CD4-positive, alpha-beta memory T cell (primary cell): ENCODE measurements at regions not wholly inside any gene's neighbourhood (a gene's known extent, or its start where the extent isn't known, plus 50 kb on each side); places are given as distances from the start of the nearest gene placed in this dataset.
A peak's percentile ranks its signal among the peaks of the same experiment; 100 is the strongest.

ENCODE experiments used
- CTCF ChIA-PET: fragments of 350-600 bp; sonication (Branson Sonifier 250); formaldehyde crosslinking; loops from one replicate; lab custom pipeline; 2021; ENCODE audit warnings: inconsistent platforms; ENCODE audit not compliant: partially characterized antibody; lab: Charles Lee
- POLR2A ChIA-PET: fragments of 350-600 bp; sonication (Branson Sonifier 250); formaldehyde crosslinking; loops from one replicate; lab custom pipeline; 2021; ENCODE audit not compliant: partially characterized antibody; lab: Charles Lee
- DNase-seq, 5 donors: peaks; one replicate each; pipeline versions ENCODE4 v3.0.0 to v3.0.0-alpha.2; 2020 to 2022; ENCODE audit warnings: mixed read lengths in 1 of 5
- H3K27ac ChIP-seq: one replicate; pipeline ENCODE4 v1.7.0; 2013; ENCODE audit warnings: low read depth, low read length
- H3K27me3 ChIP-seq: 2 replicates; pipeline ENCODE4 v1.7.0; 2013; ENCODE audit warnings: mild to moderate bottlenecking, low read length, moderate library complexity; ENCODE audit not compliant: insufficient read depth
- H3K36me3 ChIP-seq: 2 replicates; pipeline ENCODE4 v1.7.0; 2013; ENCODE audit warnings: mild to moderate bottlenecking, low read length, moderate library complexity; ENCODE audit not compliant: insufficient read depth
- H3K4me1 ChIP-seq: 2 replicates; pipeline ENCODE4 v1.7.0; 2013; ENCODE audit warnings: mild to moderate bottlenecking, low read length, moderate library complexity; ENCODE audit not compliant: insufficient read depth
- H3K4me3 ChIP-seq, 2 donors: one replicate each; pipeline ENCODE4 v1.7.0; 2013; ENCODE audit warnings: low read length in 2 of 2, mild to moderate bottlenecking in 1 of 2
- H3K9me3 ChIP-seq, 2 donors: one replicate each; pipeline ENCODE4 v1.7.0; 2013; ENCODE audit warnings: low read length in 2 of 2, control low read depth in 1 of 2; ENCODE audit not compliant: control insufficient read depth in 1 of 2
- H3K27ac Mint-ChIP-seq, 7 donors: one replicate each; pipeline ENCODE4 v1.8.0; 2020 to 2021; ENCODE audit warnings: mixed read lengths in 7 of 7, mild to moderate bottlenecking in 6 of 7, inconsistent platforms in 3 of 7, moderate library complexity in 3 of 7
- H3K27me3 Mint-ChIP-seq, 2 donors: one replicate each; pipeline ENCODE4 v1.8.0; 2020 to 2021; ENCODE audit warnings: mixed read lengths in 2 of 2
- H3K36me3 Mint-ChIP-seq, 2 donors: one replicate each; pipeline ENCODE4 v1.8.0; 2020 to 2021; ENCODE audit warnings: mixed read lengths in 2 of 2, inconsistent platforms in 1 of 2, mild to moderate bottlenecking in 1 of 2
- H3K4me1 Mint-ChIP-seq, 4 donors: one replicate each; pipeline ENCODE4 v1.8.0; 2020 to 2021; ENCODE audit warnings: mixed read lengths in 4 of 4, mild to moderate bottlenecking in 1 of 4
- H3K4me3 Mint-ChIP-seq, 8 donors: one replicate each; pipeline ENCODE4 v1.8.0; 2020 to 2021; ENCODE audit warnings: mixed read lengths in 8 of 8, mild to moderate bottlenecking in 7 of 8, moderate library complexity in 6 of 8, inconsistent platforms in 3 of 8
- H3K9me3 Mint-ChIP-seq, 8 donors: one replicate each; pipeline ENCODE4 v1.8.0; 2020 to 2021; ENCODE audit warnings: mixed read lengths in 8 of 8, mild to moderate bottlenecking in 5 of 8, inconsistent platforms in 3 of 8, moderate library complexity in 1 of 8
- intact Hi-C: fragments of 100-400 bp; cut with micrococcal nuclease; formaldehyde crosslinking; loops from one replicate; pipeline ENCODE4 v1.15.1; 2023

GRCh38 chr21:32946654-32947053 is 79.1 kb upstream of the OLIG2 start:
- Histone ChIP-seq H3K4me1 (no peaks in the 10 kb centered on the region), H3K27ac (no peak overlapping the region), H3K9me3 (no peaks in the 10 kb centered on the region), H3K27me3 (peaks cover 4% of the 10 kb centered on the region), H3K36me3 (no peaks in the 10 kb centered on the region), H3K4me3 (no peak overlapping the region)
- Mint-ChIP-seq H3K27me3 (peaks cover 0 to 6% of the 10 kb centered on the region in 2 donors), H3K4me1 (no peaks in the 10 kb centered on the region), H3K9me3 (no peaks in the 10 kb centered on the region), H3K36me3 (no peaks in the 10 kb centered on the region), H3K4me3 (no peak overlapping the region), H3K27ac (peak overlapping the region in 1 of 7 donors; percentile 59)
- ChIA-PET POLR2A (no interaction called here), CTCF (interaction anchor here (1.2 to 1.6 kb wide), 4 partner anchors 26 to 250 kb away, joined by 3 to 4 read pairs (median 4); no protein-coding TSS in a partner anchor)
- DNase-seq, result no peak
- intact Hi-C loops, result no loop called here

GRCh38 chr21:32947736-32948135 is 78.0 kb upstream of the OLIG2 start:
- Histone ChIP-seq H3K27ac (no peak overlapping the region), H3K36me3 (no peaks in the 10 kb centered on the region), H3K4me1 (no peaks in the 10 kb centered on the region), H3K27me3 (peaks cover 4% of the 10 kb centered on the region), H3K4me3 (no peak overlapping the region), H3K9me3 (no peaks in the 10 kb centered on the region)
- intact Hi-C loops, result no loop called here
- no peak overlapping the region for H3K27ac Mint-ChIP-seq
- H3K4me1 Mint-ChIP-seq, result no peaks in the 10 kb centered on the region
- H3K9me3 Mint-ChIP-seq, result no peaks in the 10 kb centered on the region
- peaks cover 5 to 10% of the 10 kb centered on the region in 2 donors for H3K27me3 Mint-ChIP-seq
- DNase-seq, result no peak
- POLR2A ChIA-PET, result no interaction called here
- H3K4me3 Mint-ChIP-seq, result no peak overlapping the region
- H3K36me3 Mint-ChIP-seq, result no peaks in the 10 kb centered on the region
- CTCF ChIA-PET, result no interaction called here

DNA sequence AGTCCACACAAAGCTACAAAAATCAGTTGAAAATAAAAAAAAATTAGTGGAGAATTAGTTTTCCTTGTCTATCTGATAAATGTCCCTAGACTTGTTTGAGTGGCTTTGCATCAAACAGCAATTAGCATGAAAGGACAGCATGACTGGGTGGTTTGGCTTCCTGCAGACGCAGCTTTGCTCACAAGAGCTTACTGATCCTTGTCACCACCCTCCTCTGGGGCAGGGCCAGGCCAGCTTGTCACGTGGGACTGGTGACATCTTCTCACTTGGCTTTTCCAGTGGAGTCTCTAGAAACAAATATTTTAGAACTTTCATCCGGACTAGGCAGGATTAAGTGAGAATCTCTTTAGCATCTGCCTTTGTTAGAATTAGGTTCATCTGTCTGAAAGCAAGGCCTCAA is 76.0 kb upstream of the OLIG2 start:
- intact Hi-C loops, result no loop called here

GRCh38 chr21:32951041-32951440 is 74.7 kb upstream of the OLIG2 start:
- CTCF ChIA-PET, result interaction anchor here (1.0 kb wide), 1 partner anchor 11 kb away, joined by 3 read pairs; no protein-coding TSS in a partner anchor
- POLR2A ChIA-PET, result no interaction called here
- Histone ChIP-seq H3K9me3 (no peaks in the 10 kb centered on the region), H3K4me3 (no peak overlapping the region), H3K27ac (no peak overlapping the region), H3K27me3 (peaks cover 15% of the 10 kb centered on the region), H3K36me3 (no peaks in the 10 kb centered on the region), H3K4me1 (no peaks in the 10 kb centered on the region)
- Mint-ChIP-seq H3K4me3 (no peak overlapping the region), H3K9me3 (no peaks in the 10 kb centered on the region), H3K36me3 (no peaks in the 10 kb centered on the region), H3K4me1 (no peaks in the 10 kb centered on the region), H3K27me3 (peaks cover 20 to 26% of the 10 kb centered on the region in 2 donors), H3K27ac (no peak overlapping the region)
- intact Hi-C loops, result no loop called here
- no peak for DNase-seq

More for the DNA sequence above, 76.0 kb upstream of the OLIG2 start:
- Histone ChIP-seq H3K9me3 (no peaks in the 10 kb centered on the region), H3K27me3 (peaks cover 7% of the 10 kb centered on the region), H3K36me3 (no peaks in the 10 kb centered on the region), H3K4me3 (no peak overlapping the region), H3K4me1 (no peaks in the 10 kb centered on the region), H3K27ac (no peak overlapping the region)
- ChIA-PET POLR2A (no interaction called here), CTCF (interaction anchor here (1.3 to 2.0 kb wide), 3 partner anchors 10 to 412 kb away, joined by 3 to 20 read pairs (median 5); no protein-coding TSS in a partner anchor)
- DNase-seq, result no peak
- Mint-ChIP-seq H3K4me3 (no peak overlapping the region), H3K36me3 (no peaks in the 10 kb centered on the region), H3K4me1 (no peaks in the 10 kb centered on the region), H3K9me3 (no peaks in the 10 kb centered on the region), H3K27ac (peak overlapping the region in 1 of 7 donors; percentile 4), H3K27me3 (peaks cover 15 to 20% of the 10 kb centered on the region in 2 donors)

DNA sequence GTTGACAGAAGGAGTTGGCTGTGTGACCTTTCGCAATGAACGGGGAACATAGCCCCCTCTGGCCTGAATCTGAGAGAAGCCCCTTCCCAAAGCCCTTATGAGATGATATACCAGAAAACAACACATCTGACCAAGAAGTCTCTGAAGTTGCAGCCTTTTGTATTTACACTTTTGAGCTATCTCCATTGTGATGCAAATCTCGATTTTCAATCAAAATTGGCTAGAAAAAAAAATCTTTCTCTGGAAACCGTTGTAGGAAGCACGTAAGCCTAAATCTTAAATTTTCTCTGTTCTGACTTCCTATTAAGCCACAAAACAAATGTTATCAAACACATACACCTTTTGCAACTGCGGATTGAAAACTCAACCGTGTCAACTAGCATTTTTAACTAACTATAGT is 71.4 kb upstream of the OLIG2 start:
- no peaks in the 10 kb centered on the region for H3K9me3 ChIP-seq
- H3K4me3 Mint-ChIP-seq, result no peak overlapping the region
- no peak overlapping the region for H3K27ac ChIP-seq
- H3K4me1 ChIP-seq, result no peaks in the 10 kb centered on the region
- peaks cover 32 to 33% of the 10 kb centered on the region in 2 donors for H3K27me3 Mint-ChIP-seq
- H3K36me3 Mint-ChIP-seq, result no peaks in the 10 kb centered on the region
- H3K4me3 ChIP-seq, result no peak overlapping the region
- CTCF ChIA-PET, result no interaction called here
- POLR2A ChIA-PET, result no interaction called here
- no peaks in the 10 kb centered on the region for H3K36me3 ChIP-seq
- no peaks in the 10 kb centered on the region for H3K9me3 Mint-ChIP-seq
- peaks cover 15% of the 10 kb centered on the region for H3K27me3 ChIP-seq
- intact Hi-C loops, result no loop called here
- no peak overlapping the region for H3K27ac Mint-ChIP-seq
- H3K4me1 Mint-ChIP-seq, result no peaks in the 10 kb centered on the region
- DNase-seq, result no peak

- Mint-ChIP-seq H3K4me1 (no peaks in the 10 kb centered on the region), H3K27ac (no peak overlapping the region), H3K36me3 (no peaks in the 10 kb centered on the region), H3K27me3 (peaks cover 36 to 37% of the 10 kb centered on the region in 2 donors), H3K9me3 (no peaks in the 10 kb centered on the region), H3K4me3 (no peak overlapping the region)
- H3K36me3 ChIP-seq, result no peaks in the 10 kb centered on the region
- H3K27me3 ChIP-seq, result peaks cover 15% of the 10 kb centered on the region
- no peak overlapping the region for H3K4me3 ChIP-seq
- ChIA-PET CTCF (no interaction called here), POLR2A (no interaction called here)
- H3K4me1 ChIP-seq, result no peaks in the 10 kb centered on the region
- no peak for DNase-seq
- intact Hi-C loops, result no loop called here
- no peak overlapping the region for H3K27ac ChIP-seq
- no peaks in the 10 kb centered on the region for H3K9me3 ChIP-seq
Measured at GRCh38 chr21:32955311-32956060, 70.2 kb upstream of the OLIG2 start.

DNA sequence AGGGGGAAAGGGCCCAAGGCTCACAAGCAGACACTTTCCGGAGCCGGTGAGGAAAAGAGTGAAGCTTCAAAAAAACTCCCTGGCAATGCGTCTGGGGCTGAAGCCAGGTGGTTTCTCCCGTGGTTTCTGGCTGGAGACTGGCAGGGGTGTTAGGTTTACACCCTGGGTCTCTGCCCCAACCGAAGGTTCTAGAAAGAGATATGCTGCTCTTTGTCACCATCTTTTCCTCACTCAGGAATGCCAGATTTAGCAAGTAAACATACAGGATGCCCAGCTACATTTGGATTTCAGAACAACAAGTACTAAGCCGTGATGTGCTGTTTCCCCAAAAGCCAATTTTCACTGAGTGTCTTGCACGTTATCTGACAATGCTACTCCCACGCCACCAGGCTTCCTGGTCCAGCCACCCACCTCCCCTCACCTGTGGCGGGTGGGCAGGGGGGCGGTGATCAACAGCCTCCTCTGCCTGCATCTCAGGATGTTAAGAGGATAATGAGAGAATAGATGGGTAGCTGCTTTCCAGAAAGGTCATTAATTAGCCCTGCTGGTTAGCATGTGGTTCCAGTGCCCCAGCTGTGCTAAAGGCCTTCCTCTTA is 69.6 kb upstream of the OLIG2 start:
- peaks cover 39 to 40% of the 10 kb centered on the region in 2 donors for H3K27me3 Mint-ChIP-seq
- ChIA-PET CTCF (no interaction called here), POLR2A (no interaction called here)
- H3K27ac ChIP-seq, result no peak overlapping the region
- H3K36me3 Mint-ChIP-seq, result no peaks in the 10 kb centered on the region
- no peak overlapping the region for H3K4me3 ChIP-seq
- H3K9me3 Mint-ChIP-seq, result peaks cover 0 to 2% (median 0%) of the 10 kb centered on the region in 8 donors
- H3K9me3 ChIP-seq, result no peaks in the 10 kb centered on the region
- intact Hi-C loops, result no loop called here
- H3K27me3 ChIP-seq, result peaks cover 12% of the 10 kb centered on the region
- no peak overlapping the region for H3K27ac Mint-ChIP-seq
- H3K4me1 Mint-ChIP-seq, result no peaks in the 10 kb centered on the region
- H3K36me3 ChIP-seq, result no peaks in the 10 kb centered on the region
- no peaks in the 10 kb centered on the region for H3K4me1 ChIP-seq
- DNase-seq, result no peak
- no peak overlapping the region for H3K4me3 Mint-ChIP-seq
